GM12878 (cell line): ENCODE measurements at regions not wholly inside any gene's neighbourhood (a gene's known extent, or its start where the extent isn't known, plus 50 kb on each side); places are given as distances from the start of the nearest gene placed in this dataset.

Source experiments
- ATAC-seq: fragments of 200-7000 bp; cut with Tn5 transposase; 3 replicates; pipeline ENCODE4 v1.9.1; 2020; ENCODE audit warnings: mild to moderate bottlenecking, moderate library complexity
- BruUV-seq: library from RNA; stranded (reverse); fragments of 400-500 nt; replicated peaks from 2 replicates; lab custom pipeline; 2021; lab: Mats Ljungman, UMichigan
- CTCF ChIA-PET: fragments of 300-600 bp; sonication (Branson Sonifier 250); formaldehyde crosslinking; extraction: SDS; loops from one replicate; lab custom pipeline; 2021; ENCODE audit warnings: inconsistent platforms; lab: Yijun Ruan, JAX
- POLR2A ChIA-PET: fragments of 350-600 bp; formaldehyde crosslinking; extraction: SDS; loops from one replicate; lab custom pipeline; 2021; ENCODE audit warnings: inconsistent platforms; lab: Charles Lee
- RAD21 ChIA-PET: fragments of 300-600 bp; sonication (Branson Sonifier 250); formaldehyde crosslinking; loops from one replicate; lab custom pipeline; 2023; ENCODE audit warnings: antibody characterized with exemption; ENCODE audit not compliant: unreplicated experiment; lab: Charles Lee
- SMC1A ChIA-PET: fragments of 300-600 bp; sonication (Branson Sonifier 250); formaldehyde crosslinking; loops from one replicate; lab custom pipeline; 2023; ENCODE audit not compliant: unreplicated experiment, uncharacterized antibody; lab: Charles Lee
- DNase-seq: peaks from one replicate; pipeline ENCODE4 v3.0.0-alpha.2; 2011; ENCODE audit warnings: low read depth, low spot score
- FAIRE-seq: peaks from 3 replicates; lab custom pipeline; 2011; peaks lifted over from hg19 to GRCh38; lab: Jason Lieb, UNC
- H2AFZ ChIP-seq: 2 replicates; pipeline ENCODE4 v1.6.0; 2011; ENCODE audit warnings: low read depth, low read length, control low read depth; ENCODE audit not compliant: control insufficient read depth
- H3K27ac ChIP-seq: 2 replicates; pipeline ENCODE4 v1.5.1; 2011; ENCODE audit warnings: control low read depth; ENCODE audit not compliant: control insufficient read depth, insufficient read depth
- H3K27me3 ChIP-seq, 2 experiments: replicated peaks in 1 of 2; 2 replicates each; pipeline versions ENCODE4 v1.6.0 to v1.6.1; 2011; ENCODE audit warnings: low read length in 1 of 2; ENCODE audit not compliant: control insufficient read depth in 2 of 2, insufficient read depth in 2 of 2
- H3K36me3 ChIP-seq, 2 experiments: 2 replicates each; pipeline ENCODE4 v1.5.1; 2011; ENCODE audit warnings: low read length in 1 of 2; ENCODE audit not compliant: control insufficient read depth in 2 of 2, insufficient read depth in 2 of 2
- H3K4me1 ChIP-seq: 2 replicates; pipeline ENCODE4 v1.6.1; 2011; ENCODE audit warnings: mild to moderate bottlenecking, low read length, moderate library complexity, mixed read lengths; ENCODE audit not compliant: control insufficient read depth, insufficient read depth
- H3K4me2 ChIP-seq: 2 replicates; pipeline ENCODE4 v1.6.0; 2011; ENCODE audit warnings: control low read depth; ENCODE audit not compliant: control insufficient read depth, insufficient read depth
- H3K4me3 ChIP-seq: fragments of 200-600 bp; sonication (generic); 2 replicates; pipeline ENCODE4 v1.5.1; 2016
- H3K79me2 ChIP-seq: 2 replicates; pipeline ENCODE4 v1.6.0; 2011; ENCODE audit warnings: low read length; ENCODE audit not compliant: control insufficient read depth, insufficient read depth
- H3K9ac ChIP-seq: 2 replicates; pipeline ENCODE4 v1.8.0; 2011; ENCODE audit warnings: low read length, control low read depth, mixed read lengths; ENCODE audit not compliant: control insufficient read depth, insufficient read depth
- H3K9me3 ChIP-seq: replicated peaks from 3 replicates; pipeline ENCODE4 v1.5.1; 2011; ENCODE audit warnings: mild to moderate bottlenecking, low read length; ENCODE audit not compliant: control insufficient read depth, insufficient read depth
- H4K20me1 ChIP-seq: 2 replicates; pipeline ENCODE4 v1.6.0; 2011; ENCODE audit not compliant: control insufficient read depth, insufficient read depth
- CREM ChIP-seq: IDR thresholded peaks from 2 replicates; pipeline ENCODE4 v1.6.1; 2014; ENCODE audit warnings: antibody characterized with exemption, low read depth
- HCFC1 ChIP-seq: fragments of 150-350 bp; IDR thresholded peaks from 2 replicates; pipeline ENCODE4 v1.6.1; 2014; ENCODE audit warnings: low read length
- HDGF ChIP-seq: fragments of 450-650 bp; IDR thresholded peaks from 2 replicates; pipeline ENCODE4 v1.6.1; 2016; ENCODE audit warnings: antibody characterized with exemption
- NFYB ChIP-seq: IDR thresholded peaks from 2 replicates; pipeline ENCODE4 v1.6.1; 2011; ENCODE audit warnings: low read depth, mild to moderate bottlenecking, low read length, improper control_type of control experiment, moderate library complexity; ENCODE audit not compliant: insufficient read depth
- NKRF ChIP-seq: fragments of 450-650 bp; conservative IDR thresholded peaks from 2 replicates; pipeline ENCODE4 v1.6.1; 2017; ENCODE audit warnings: mild to moderate bottlenecking, moderate library complexity
- PAX5 ChIP-seq: IDR thresholded peaks from 2 replicates; pipeline ENCODE4 v1.6.1; 2011; ENCODE audit warnings: low read depth, low read length, borderline replicate concordance
- RFX5 ChIP-seq: IDR thresholded peaks from 2 replicates; pipeline ENCODE4 v1.6.1; 2011; ENCODE audit warnings: low read depth, low read length, improper control_type of control experiment
- SRF ChIP-seq, 2 experiments: IDR thresholded peaks; 2 replicates each; pipeline ENCODE4 v1.6.1; 2011; ENCODE audit warnings: low read depth in 2 of 2, low read length in 2 of 2, mild to moderate bottlenecking in 1 of 2, moderate library complexity in 1 of 2
- YY1 ChIP-seq: IDR thresholded peaks from 2 replicates; pipeline ENCODE4 v1.6.1; 2011; ENCODE audit warnings: low read depth, mild to moderate bottlenecking, low read length
- WGBS: methylation state at CpG from one replicate; pipeline ENCODE4 v1.1.6; 2016; ENCODE audit warnings: low lambda C conversion rate; ENCODE audit not compliant: insufficient replicate concordance, insufficient coverage; ENCODE audit errors: missing lambda C conversion rate; 5-methylcytosine and 5-hydroxymethylcytosine counted together
- in situ Hi-C: fragments of 300-500 bp; cut with MboI; formaldehyde crosslinking; loops from 9 replicates; pipeline ENCODE4 v1.14.3; 2018; ENCODE audit warnings: mixed read lengths
- intact Hi-C: fragments of 100-400 bp; cut with micrococcal nuclease; formaldehyde crosslinking; loops from one replicate; pipeline ENCODE4 v1.14.2; 2022; ENCODE audit not compliant: unreplicated experiment
- TF ChIP-seq, protein P1 (sequence below): fragments of 450-650 bp; IDR thresholded peaks from 2 replicates; pipeline ENCODE4 v1.6.1; 2017; ENCODE audit warnings: mild to moderate bottlenecking, moderate library complexity

DNA sequence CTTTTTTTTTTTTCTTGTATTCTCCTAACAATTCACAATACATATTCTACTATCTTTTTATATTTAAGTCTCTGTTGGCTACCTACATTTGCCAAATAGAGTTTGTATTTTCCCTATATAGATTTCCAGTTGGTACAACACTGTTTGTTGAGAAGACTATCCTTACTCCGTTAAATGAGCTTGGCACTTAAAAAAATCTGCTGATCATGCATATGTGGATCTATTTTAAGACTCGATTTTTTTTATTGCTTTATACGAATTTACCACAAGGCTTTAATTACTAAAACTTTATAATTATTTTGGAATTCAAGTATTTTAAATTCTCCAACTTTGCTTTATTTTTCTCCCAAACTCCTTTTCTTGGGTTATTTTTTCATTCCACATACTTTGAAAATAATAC, 855.6 kb downstream of the C6orf118 start:
- no peaks in the 10 kb centered on the region for H3K27me3 ChIP-seq
- H3K4me1 ChIP-seq: no peaks in the 10 kb centered on the region
- in situ Hi-C loops: no loop called here
- ChIA-PET CTCF (no interaction called here), POLR2A (no interaction called here), SMC1A (no interaction called here), RAD21 (no interaction called here)
- H3K27ac ChIP-seq: no peak overlapping the region
- H3K36me3 ChIP-seq: no peaks in the 10 kb centered on the region
- no TSS peak for BruUV-seq
- H3K4me3 ChIP-seq: no peak overlapping the region
- DNase-seq: no peak
- no peak overlapping the region for H3K4me2 ChIP-seq
- no peak for ATAC-seq
- intact Hi-C loops: no loop called here
- H3K9ac ChIP-seq: no peak overlapping the region
- no peaks in the 10 kb centered on the region for H4K20me1 ChIP-seq
- WGBS: 14% methylated on average over 3 of the region's 3 CpGs
- FAIRE-seq: no peak
- TF ChIP-seq CREM (no peak), NFYB (no peak), PAX5 (no peak), NKRF (no peak), HDGF (no peak), YY1 (no peak), SRF (IDR thresholded peaks at IDR 0.05; ENCODE audit: low read depth in 2 of 2, low read length in 2 of 2) (no peak), RFX5 (no peak), HCFC1 (no peak)
- TF ChIP-seq, protein P1, sequence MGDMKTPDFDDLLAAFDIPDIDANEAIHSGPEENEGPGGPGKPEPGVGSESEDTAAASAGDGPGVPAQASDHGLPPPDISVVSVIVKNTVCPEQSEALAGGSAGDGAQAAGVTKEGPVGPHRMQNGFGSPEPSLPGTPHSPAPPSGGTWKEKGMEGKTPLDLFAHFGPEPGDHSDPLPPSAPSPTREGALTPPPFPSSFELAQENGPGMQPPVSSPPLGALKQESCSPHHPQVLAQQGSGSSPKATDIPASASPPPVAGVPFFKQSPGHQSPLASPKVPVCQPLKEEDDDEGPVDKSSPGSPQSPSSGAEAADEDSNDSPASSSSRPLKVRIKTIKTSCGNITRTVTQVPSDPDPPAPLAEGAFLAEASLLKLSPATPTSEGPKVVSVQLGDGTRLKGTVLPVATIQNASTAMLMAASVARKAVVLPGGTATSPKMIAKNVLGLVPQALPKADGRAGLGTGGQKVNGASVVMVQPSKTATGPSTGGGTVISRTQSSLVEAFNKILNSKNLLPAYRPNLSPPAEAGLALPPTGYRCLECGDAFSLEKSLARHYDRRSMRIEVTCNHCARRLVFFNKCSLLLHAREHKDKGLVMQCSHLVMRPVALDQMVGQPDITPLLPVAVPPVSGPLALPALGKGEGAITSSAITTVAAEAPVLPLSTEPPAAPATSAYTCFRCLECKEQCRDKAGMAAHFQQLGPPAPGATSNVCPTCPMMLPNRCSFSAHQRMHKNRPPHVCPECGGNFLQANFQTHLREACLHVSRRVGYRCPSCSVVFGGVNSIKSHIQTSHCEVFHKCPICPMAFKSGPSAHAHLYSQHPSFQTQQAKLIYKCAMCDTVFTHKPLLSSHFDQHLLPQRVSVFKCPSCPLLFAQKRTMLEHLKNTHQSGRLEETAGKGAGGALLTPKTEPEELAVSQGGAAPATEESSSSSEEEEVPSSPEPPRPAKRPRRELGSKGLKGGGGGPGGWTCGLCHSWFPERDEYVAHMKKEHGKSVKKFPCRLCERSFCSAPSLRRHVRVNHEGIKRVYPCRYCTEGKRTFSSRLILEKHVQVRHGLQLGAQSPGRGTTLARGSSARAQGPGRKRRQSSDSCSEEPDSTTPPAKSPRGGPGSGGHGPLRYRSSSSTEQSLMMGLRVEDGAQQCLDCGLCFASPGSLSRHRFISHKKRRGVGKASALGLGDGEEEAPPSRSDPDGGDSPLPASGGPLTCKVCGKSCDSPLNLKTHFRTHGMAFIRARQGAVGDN: no peak
- H2AFZ ChIP-seq: no peak overlapping the region
- H3K79me2 ChIP-seq: no peaks in the 10 kb centered on the region
- H3K9me3 ChIP-seq: no peaks in the 10 kb centered on the region
